ENCODE measurements at regions not wholly inside any gene's neighbourhood (a gene's known extent, or its start where the extent isn't known, plus 50 kb on each side); places are given as distances from the start of the nearest gene placed in this dataset.

GRCh38 chr9:86634501-86634900, 280.3 kb upstream of the TUT7 start:
- H3K4me3 ChIP-seq (ENCODE audit: low read depth, low read length) = no peak overlapping the region
- no peak for TF ChIP-seq CTCF (IDR thresholded peaks at IDR 0.05; ENCODE audit: low read depth, low read length)

GRCh38 chr9:86633945-86634344, 279.7 kb upstream of the TUT7 start:
- TF ChIP-seq CTCF (IDR thresholded peaks at IDR 0.05; ENCODE audit: low read depth, low read length) = no peak

GRCh38 chr9:86632537-86632936, 278.3 kb upstream of the TUT7 start:
- no peak for TF ChIP-seq CTCF (IDR thresholded peaks at IDR 0.05; ENCODE audit: low read depth, low read length)
- no peak overlapping the region for H3K4me3 ChIP-seq (ENCODE audit: low read depth, low read length)

More at GRCh38 chr9:86633945-86634344, 279.7 kb upstream of the TUT7 start:
- H3K4me3 ChIP-seq (ENCODE audit: low read depth, low read length) = no peak overlapping the region

- no peak for TF ChIP-seq CTCF (IDR thresholded peaks at IDR 0.05; ENCODE audit: low read depth, low read length)
- no peak overlapping the region for H3K4me3 ChIP-seq (ENCODE audit: low read depth, low read length)
Measured at GRCh38 chr9:86629530-86629929, 275.3 kb upstream of the TUT7 start.

GRCh38 chr9:86626802-86627201, 272.6 kb upstream of the TUT7 start:
- no peak overlapping the region for H3K4me3 ChIP-seq (ENCODE audit: low read depth, low read length)
- no peak for TF ChIP-seq CTCF (IDR thresholded peaks at IDR 0.05; ENCODE audit: low read depth, low read length)

- H3K4me3 ChIP-seq (ENCODE audit: low read depth, low read length) = no peak overlapping the region
- no peak for TF ChIP-seq CTCF (IDR thresholded peaks at IDR 0.05; ENCODE audit: low read depth, low read length)
Measured at GRCh38 chr9:86624630-86625029, 270.4 kb upstream of the TUT7 start.

GRCh38 chr9:86614871-86615849, 260.9 kb upstream of the TUT7 start:
- 0 out of 2 replicates have a peak, but pooled peaks have one; percentile 13 for TF ChIP-seq CTCF (IDR thresholded peaks at IDR 0.05; ENCODE audit: low read depth, low read length)

More at GRCh38 chr9:86614871-86615849, 260.9 kb upstream of the TUT7 start:
- H3K4me3 ChIP-seq (ENCODE audit: low read depth, low read length) = no peak overlapping the region

Data from WI38 (cell line).